Epithelial cell of esophagus (primary cell): ENCODE measurements at regions not wholly inside any gene's neighbourhood (a gene's known extent, or its start where the extent isn't known, plus 50 kb on each side); places are given as distances from the start of the nearest gene placed in this dataset.

Experiments used
- DNase-seq: peaks from one replicate; pipeline ENCODE4 v3.0.0; 2010; ENCODE audit warnings: low read depth
- H3K4me3 ChIP-seq: 2 replicates; pipeline ENCODE4 v1.5.1; 2011; ENCODE audit warnings: mild to moderate bottlenecking, low read length, control low read depth
- CTCF ChIP-seq: IDR thresholded peaks from 2 replicates; pipeline ENCODE4 v1.5.1; 2011; ENCODE audit warnings: low read depth, mild to moderate bottlenecking, low read length, control low read depth, inconsistent platforms; ENCODE audit not compliant: insufficient read depth; ENCODE audit errors: missing control alignments

- no peak for TF ChIP-seq CTCF
- no peak for DNase-seq
- H3K4me3 ChIP-seq: no peak overlapping the region
Measured at GRCh38 chr1:114289824-114290223, 136.2 kb upstream of the SYT6 start.

- no peak overlapping the region for H3K4me3 ChIP-seq
- TF ChIP-seq CTCF: no peak
- DNase-seq: no peak
Measured at GRCh38 chr1:114289306-114289705, 135.6 kb upstream of the SYT6 start.

GRCh38 chr1:114286960-114287359 is 133.3 kb upstream of the SYT6 start:
- no peak for TF ChIP-seq CTCF
- no peak for DNase-seq
- no peak overlapping the region for H3K4me3 ChIP-seq

- no peak for TF ChIP-seq CTCF
- peak; percentile 18 for DNase-seq
- H3K4me3 ChIP-seq: no peak overlapping the region
Measured at GRCh38 chr1:114286179-114286578, 132.5 kb upstream of the SYT6 start.

- DNase-seq: peak; percentile 89
- TF ChIP-seq CTCF: peak; percentile 95
- H3K4me3 ChIP-seq: no peak overlapping the region
Measured at GRCh38 chr1:114282751-114283403, 129.2 kb upstream of the SYT6 start.

GRCh38 chr1:114278911-114279310 is 125.2 kb upstream of the SYT6 start:
- no peak for TF ChIP-seq CTCF
- DNase-seq: no peak
- no peak overlapping the region for H3K4me3 ChIP-seq

- no peak overlapping the region for H3K4me3 ChIP-seq
- no peak for DNase-seq
- TF ChIP-seq CTCF: no peak
Measured at GRCh38 chr1:114278430-114278829, 124.8 kb upstream of the SYT6 start.
